SK-N-SH (cell line): ENCODE measurements at regions not wholly inside any gene's neighbourhood (a gene's known extent, or its start where the extent isn't known, plus 50 kb on each side); places are given as distances from the start of the nearest gene placed in this dataset.

Source experiments
- CTCF ChIA-PET: fragments of 300-600, 350-600 bp; formaldehyde crosslinking; extraction: SDS; loops from one replicate; lab custom pipeline; 2021; lab: Yijun Ruan, JAX
- POLR2A ChIA-PET: fragments of 350-600 bp; sonication (Branson Sonifier 250); formaldehyde crosslinking; extraction: SDS; loops from one replicate; lab custom pipeline; 2020; ENCODE audit warnings: antibody characterized with exemption, inconsistent platforms; lab: Yijun Ruan, JAX
- DNase-seq: peaks from one replicate; pipeline ENCODE4 v3.0.0; 2012
- H2AFZ ChIP-seq: fragments of 200-600 bp; sonication (generic); 2 replicates; pipeline ENCODE4 v1.8.1; 2016; ENCODE audit warnings: antibody characterized with exemption, mild to moderate bottlenecking, low read depth
- H3F3A ChIP-seq: fragments of 200-600 bp; sonication (generic); replicated peaks from 2 replicates; pipeline ENCODE3; 2016; ENCODE audit warnings: antibody characterized with exemption, mild to moderate bottlenecking; ENCODE audit not compliant: insufficient read depth
- H3K27ac ChIP-seq, 2 experiments: fragments of 200-500 bp in 1 of 2; fragments of 200-600 bp in 1 of 2; sonication (Bioruptor generic) in 1 of 2; sonication (generic), shearing (Covaris generic) in 1 of 2; 2 replicates each; pipeline versions ENCODE4 v1.5.1 to v1.6.1; 2014 to 2016; ENCODE audit warnings: low read depth in 2 of 2, inconsistent platforms in 1 of 2, low read length in 1 of 2, mild to moderate bottlenecking in 1 of 2, mixed read lengths in 1 of 2
- H3K27me3 ChIP-seq: fragments of 200-600 bp; sonication (generic), shearing (Covaris generic); 2 replicates; pipeline ENCODE4 v1.6.1; 2016; ENCODE audit warnings: mixed run types; ENCODE audit not compliant: insufficient read depth
- H3K36me3 ChIP-seq, 2 experiments: fragments of 200-500 bp in 1 of 2; fragments of 200-600 bp in 1 of 2; sonication (Bioruptor generic) in 1 of 2; sonication (generic) in 1 of 2; replicated peaks in 1 of 2; 2 replicates each; pipeline versions ENCODE3 to v1.5.1; 2014 to 2016; ENCODE audit warnings: low read length in 1 of 2, mild to moderate bottlenecking in 1 of 2; ENCODE audit not compliant: insufficient read depth in 2 of 2, control insufficient read depth in 1 of 2
- H3K4me1 ChIP-seq, 2 experiments: fragments of 200-500 bp in 1 of 2; fragments of 200-600 bp in 1 of 2; sonication (Bioruptor generic) in 1 of 2; sonication (generic), shearing (Covaris generic) in 1 of 2; 2 replicates each; pipeline versions ENCODE4 v1.5.1 to v1.6.1; 2014 to 2016; ENCODE audit warnings: low read depth in 1 of 2, low read length in 1 of 2, mixed run types in 1 of 2; ENCODE audit not compliant: insufficient read depth in 2 of 2, control insufficient read depth in 1 of 2
- H3K4me2 ChIP-seq: fragments of 200-600 bp; sonication (generic), shearing (Covaris generic); 2 replicates; pipeline ENCODE4 v1.6.1; 2017; ENCODE audit warnings: mixed run types
- H3K4me3 ChIP-seq, 2 experiments: fragments of 200-500 bp in 1 of 2; fragments of 200-600 bp in 1 of 2; sonication (Bioruptor generic) in 1 of 2; sonication (generic), shearing (Covaris generic) in 1 of 2; 2 replicates each; pipeline versions ENCODE4 v1.5.1 to v1.8.1; 2014 to 2016; ENCODE audit warnings: low read depth in 2 of 2, inconsistent platforms in 1 of 2, low read length in 1 of 2, mild to moderate bottlenecking in 1 of 2, mixed read lengths in 1 of 2, moderate library complexity in 1 of 2
- H3K79me2 ChIP-seq: fragments of 200-600 bp; sonication (generic); 2 replicates; pipeline ENCODE4 v1.8.1; 2017; ENCODE audit warnings: mild to moderate bottlenecking; ENCODE audit not compliant: insufficient read depth
- H3K9ac ChIP-seq: fragments of 200-600 bp; sonication (generic); 2 replicates; pipeline ENCODE4 v1.6.1; 2017; ENCODE audit warnings: mixed run types
- H3K9me2 ChIP-seq: fragments of 200-600 bp; sonication (generic); 2 replicates; pipeline ENCODE4 v1.6.1; 2017; ENCODE audit warnings: mixed run types
- H3K9me3 ChIP-seq: fragments of 200-600 bp; sonication (generic); 2 replicates; pipeline ENCODE4 v1.6.1; 2017; ENCODE audit warnings: mixed run types, mild to moderate bottlenecking, moderate library complexity
- H4K20me1 ChIP-seq: fragments of 200-600 bp; sonication (generic); 2 replicates; pipeline ENCODE4 v1.6.1; 2017; ENCODE audit warnings: mild to moderate bottlenecking, mixed run types; ENCODE audit not compliant: insufficient read depth
- FOXJ3 ChIP-seq: sonication (generic); formaldehyde crosslinking; IDR thresholded peaks from 2 replicates; pipeline ENCODE4 v1.5.1; 2020; ENCODE audit warnings: mild to moderate bottlenecking, missing genetic modification reagents
- GABPA ChIP-seq: IDR thresholded peaks from 2 replicates; pipeline ENCODE4 v1.4.0; 2012; ENCODE audit warnings: low read depth, mild to moderate bottlenecking
- IRF3 ChIP-seq: fragments of 150-350 bp; IDR thresholded peaks from 2 replicates; pipeline ENCODE4 v1.6.1; 2016; ENCODE audit warnings: mild to moderate bottlenecking, low read depth, low read length
- JUND ChIP-seq: IDR thresholded peaks from 2 replicates; pipeline ENCODE4 v1.4.0; 2012
- MEF2A ChIP-seq: IDR thresholded peaks from 2 replicates; pipeline ENCODE4 v1.4.0; 2012; ENCODE audit warnings: low read depth, borderline replicate concordance
- MXI1 ChIP-seq: IDR thresholded peaks from 2 replicates; pipeline ENCODE4 v1.6.1; 2012; ENCODE audit warnings: mild to moderate bottlenecking, low read depth, low read length, improper control_type of control experiment
- PBX3 ChIP-seq: IDR thresholded peaks from 2 replicates; pipeline ENCODE4; 2012
- REST ChIP-seq: IDR thresholded peaks from 2 replicates; pipeline ENCODE4 v1.6.1; 2012; ENCODE audit warnings: mild to moderate bottlenecking, low read depth, low read length, moderate library complexity
- RXRA ChIP-seq: IDR thresholded peaks from 2 replicates; pipeline ENCODE4 v1.4.0; 2012; ENCODE audit warnings: low read depth, mild to moderate bottlenecking, borderline replicate concordance
- SIN3A ChIP-seq: IDR thresholded peaks from 2 replicates; pipeline ENCODE4 v1.6.1; 2012; ENCODE audit warnings: low read depth, mild to moderate bottlenecking, low read length, moderate library complexity, borderline replicate concordance
- TCF12 ChIP-seq: IDR thresholded peaks from 2 replicates; pipeline ENCODE4 v1.4.0; 2012
- TEAD4 ChIP-seq: IDR thresholded peaks from 2 replicates; pipeline ENCODE4 v1.4.0; 2012; ENCODE audit warnings: mild to moderate bottlenecking, borderline replicate concordance; ENCODE audit not compliant: insufficient read depth
- USF1 ChIP-seq: IDR thresholded peaks from 2 replicates; pipeline ENCODE4 v1.4.0; 2012; ENCODE audit warnings: low read depth, borderline replicate concordance
- USF2 ChIP-seq: fragments of 150-350 bp; IDR thresholded peaks from 2 replicates; pipeline ENCODE4 v1.6.1; 2017; ENCODE audit warnings: antibody characterized with exemption, low read length, low read depth, borderline replicate concordance
- ZBTB33 ChIP-seq: IDR thresholded peaks from 2 replicates; pipeline ENCODE4 v1.4.0; 2012; ENCODE audit warnings: low read depth, borderline replicate concordance
- WGBS: methylation state at CpG from one replicate; pipeline ENCODE4 v1.1.6; 2017; ENCODE audit warnings: low lambda C conversion rate; 5-methylcytosine and 5-hydroxymethylcytosine counted together
- TF ChIP-seq, protein P1 (sequence below): fragments of 200-600 bp; sonication (generic); IDR thresholded peaks from 2 replicates; pipeline ENCODE4 v1.6.1; 2017; ENCODE audit warnings: antibody characterized with exemption, mild to moderate bottlenecking, moderate library complexity
- TF ChIP-seq, protein P2 (sequence below): IDR thresholded peaks from 2 replicates; pipeline ENCODE4 v1.4.0; 2012; ENCODE audit warnings: low read depth

DNA sequence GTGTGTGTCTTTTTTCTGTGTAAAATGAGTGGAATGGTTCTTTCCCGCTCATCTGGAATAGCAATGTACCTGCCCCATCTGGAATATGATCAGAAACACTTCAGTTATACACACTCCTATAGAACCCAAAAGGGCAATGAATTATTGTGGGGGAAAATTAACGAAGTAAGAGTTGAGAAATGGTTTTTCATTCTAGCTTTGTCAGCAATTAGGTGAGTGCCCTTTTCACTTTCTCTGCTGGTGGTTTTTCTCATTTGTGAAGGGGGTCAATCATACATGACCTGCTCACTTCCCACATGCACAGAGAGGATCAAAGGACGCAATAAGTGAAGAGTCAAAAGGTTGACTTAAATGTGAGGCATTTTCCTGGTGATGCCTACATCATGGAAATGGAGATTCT lies 168.0 kb downstream of the HS3ST3B1 start:
- H3K9me3 ChIP-seq = no peaks in the 10 kb centered on the region
- TF ChIP-seq FOXJ3 (CRISPR knock-in tag) = no peak
- TF ChIP-seq USF2 = no peak
- no peak for TF ChIP-seq MEF2A
- TF ChIP-seq PBX3 = no peak
- no peak for TF ChIP-seq JUND
- TF ChIP-seq, protein P1, sequence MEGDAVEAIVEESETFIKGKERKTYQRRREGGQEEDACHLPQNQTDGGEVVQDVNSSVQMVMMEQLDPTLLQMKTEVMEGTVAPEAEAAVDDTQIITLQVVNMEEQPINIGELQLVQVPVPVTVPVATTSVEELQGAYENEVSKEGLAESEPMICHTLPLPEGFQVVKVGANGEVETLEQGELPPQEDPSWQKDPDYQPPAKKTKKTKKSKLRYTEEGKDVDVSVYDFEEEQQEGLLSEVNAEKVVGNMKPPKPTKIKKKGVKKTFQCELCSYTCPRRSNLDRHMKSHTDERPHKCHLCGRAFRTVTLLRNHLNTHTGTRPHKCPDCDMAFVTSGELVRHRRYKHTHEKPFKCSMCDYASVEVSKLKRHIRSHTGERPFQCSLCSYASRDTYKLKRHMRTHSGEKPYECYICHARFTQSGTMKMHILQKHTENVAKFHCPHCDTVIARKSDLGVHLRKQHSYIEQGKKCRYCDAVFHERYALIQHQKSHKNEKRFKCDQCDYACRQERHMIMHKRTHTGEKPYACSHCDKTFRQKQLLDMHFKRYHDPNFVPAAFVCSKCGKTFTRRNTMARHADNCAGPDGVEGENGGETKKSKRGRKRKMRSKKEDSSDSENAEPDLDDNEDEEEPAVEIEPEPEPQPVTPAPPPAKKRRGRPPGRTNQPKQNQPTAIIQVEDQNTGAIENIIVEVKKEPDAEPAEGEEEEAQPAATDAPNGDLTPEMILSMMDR = no peak
- no peak for TF ChIP-seq GABPA
- TF ChIP-seq USF1 = no peak
- TF ChIP-seq REST = no peak
- no peak for TF ChIP-seq MXI1
- no peak for TF ChIP-seq RXRA
- TF ChIP-seq, protein P2, sequence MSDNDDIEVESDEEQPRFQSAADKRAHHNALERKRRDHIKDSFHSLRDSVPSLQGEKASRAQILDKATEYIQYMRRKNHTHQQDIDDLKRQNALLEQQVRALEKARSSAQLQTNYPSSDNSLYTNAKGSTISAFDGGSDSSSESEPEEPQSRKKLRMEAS = no peak
- TF ChIP-seq IRF3 = no peak
- no peak for TF ChIP-seq ZBTB33
- no peak for TF ChIP-seq TCF12
- no peak for TF ChIP-seq TEAD4
- no peak for TF ChIP-seq SIN3A
- POLR2A ChIA-PET = no interaction called here
- CTCF ChIA-PET = no interaction called here
- H3K9me2 ChIP-seq = no peaks in the 10 kb centered on the region
- H3K9ac ChIP-seq = no peak overlapping the region
- H3K4me1 ChIP-seq = no peaks in the 10 kb centered on the region
- no peak overlapping the region for H3K4me3 ChIP-seq
- H2AFZ ChIP-seq = no peak overlapping the region
- no peaks in the 10 kb centered on the region for H3K27me3 ChIP-seq
- H4K20me1 ChIP-seq = no peaks in the 10 kb centered on the region
- no peak overlapping the region for H3K27ac ChIP-seq
- no peak overlapping the region for H3K4me2 ChIP-seq
- DNase-seq = no peak
- no peaks in the 10 kb centered on the region for H3K36me3 ChIP-seq
- H3K79me2 ChIP-seq = no peaks in the 10 kb centered on the region
- 20% methylated on average over 3 of the region's 3 CpGs for WGBS
- no peaks in the 10 kb centered on the region for H3F3A ChIP-seq
